ENCODE measurements at regions not wholly inside any gene's neighbourhood (a gene's known extent, or its start where the extent isn't known, plus 50 kb on each side); places are given as distances from the start of the nearest gene placed in this dataset.

GRCh38 chr1:87629673-87630072, 301.0 kb downstream of the LMO4 start:
- DNase-seq = no peak

GRCh38 chr1:87632232-87632631, 303.6 kb downstream of the LMO4 start:
- no peak for DNase-seq

- no peak for DNase-seq
These were observed 307.7 kb downstream of the LMO4 start for GRCh38 chr1:87636198-87636892.

- no peak for DNase-seq
These were observed 310.0 kb downstream of the LMO4 start for GRCh38 chr1:87638636-87639035.

- no peak for DNase-seq
These were observed 313.3 kb downstream of the LMO4 start for GRCh38 chr1:87641996-87642395.

GRCh38 chr1:87642581-87643221, 314.0 kb downstream of the LMO4 start:
- no peak for DNase-seq

- DNase-seq = no peak
These were observed 315.4 kb downstream of the LMO4 start for GRCh38 chr1:87644033-87644578.

GRCh38 chr1:87644579-87645190, 316.0 kb downstream of the LMO4 start:
- peak in 2 of 14 donors; percentile 12 to 28 for DNase-seq

GRCh38 chr1:87647430-87648177, 318.9 kb downstream of the LMO4 start:
- no peak for DNase-seq

GRCh38 chr1:87648323-87649119, 319.8 kb downstream of the LMO4 start:
- no peak for DNase-seq

GRCh38 chr1:87650306-87650705, 321.6 kb downstream of the LMO4 start:
- no peak for DNase-seq

GRCh38 chr1:87652176-87652575, 323.5 kb downstream of the LMO4 start:
- no peak for DNase-seq

GRCh38 chr1:87665151-87665550, 336.5 kb downstream of the LMO4 start:
- no peak for DNase-seq

- no peak for DNase-seq
These were observed 338.0 kb downstream of the LMO4 start for GRCh38 chr1:87666681-87667080.

- DNase-seq = no peak
These were observed 341.0 kb downstream of the LMO4 start for GRCh38 chr1:87669674-87670073.

GRCh38 chr1:87673309-87673708, 344.6 kb downstream of the LMO4 start:
- DNase-seq = no peak

- DNase-seq = no peak
These were observed 345.1 kb downstream of the LMO4 start for GRCh38 chr1:87673748-87674147.

- DNase-seq = no peak
These were observed 346.1 kb downstream of the LMO4 start for GRCh38 chr1:87674791-87675190.

GRCh38 chr1:87678266-87678665, 349.6 kb downstream of the LMO4 start:
- no peak for DNase-seq

- no peak for DNase-seq
These were observed 353.9 kb downstream of the LMO4 start for GRCh38 chr1:87682565-87682964.

- DNase-seq = no peak
These were observed 354.7 kb downstream of the LMO4 start for GRCh38 chr1:87683196-87683956.
